ENCODE measurements at regions not wholly inside any gene's neighbourhood (a gene's known extent, or its start where the extent isn't known, plus 50 kb on each side); places are given as distances from the start of the nearest gene placed in this dataset.

GRCh38 chr16:82345318-82345717, 175.3 kb upstream of the MPHOSPH6 start:
- DNase-seq = no peak

- no peak for DNase-seq
Measured at GRCh38 chr16:82344157-82344556, 174.1 kb upstream of the MPHOSPH6 start.

GRCh38 chr16:82341146-82341669, 171.2 kb upstream of the MPHOSPH6 start:
- DNase-seq = no peak

GRCh38 chr16:82340531-82340930, 170.5 kb upstream of the MPHOSPH6 start:
- DNase-seq = no peak

GRCh38 chr16:82337355-82337754, 167.3 kb upstream of the MPHOSPH6 start:
- no peak for DNase-seq

GRCh38 chr16:82331974-82332750, 162.1 kb upstream of the MPHOSPH6 start:
- peak; percentile 41 for DNase-seq

GRCh38 chr16:82331397-82331796, 161.4 kb upstream of the MPHOSPH6 start:
- DNase-seq = peak; percentile 4

GRCh38 chr16:82329504-82330192, 159.6 kb upstream of the MPHOSPH6 start:
- DNase-seq = peak; percentile 89

- DNase-seq = peak; percentile 1
Measured at GRCh38 chr16:82328881-82329469, 159.0 kb upstream of the MPHOSPH6 start.

- no peak for DNase-seq
Measured at GRCh38 chr16:82323171-82323570, 153.1 kb upstream of the MPHOSPH6 start.

- no peak for DNase-seq
Measured at GRCh38 chr16:82322177-82322576, 152.2 kb upstream of the MPHOSPH6 start.

- no peak for DNase-seq
Measured at GRCh38 chr16:82319038-82319437, 149.0 kb upstream of the MPHOSPH6 start.

- DNase-seq = no peak
Measured at GRCh38 chr16:82317411-82318167, 147.6 kb upstream of the MPHOSPH6 start.

- no peak for DNase-seq
Measured at GRCh38 chr16:82313754-82314153, 143.7 kb upstream of the MPHOSPH6 start.

- no peak for DNase-seq
Measured at GRCh38 chr16:82311528-82311927, 141.5 kb upstream of the MPHOSPH6 start.

GRCh38 chr16:82302042-82302727, 132.2 kb upstream of the MPHOSPH6 start:
- no peak for DNase-seq

- DNase-seq = no peak
Measured at GRCh38 chr16:82301146-82301755, 131.2 kb upstream of the MPHOSPH6 start.

- no peak for DNase-seq
Measured at GRCh38 chr16:82300374-82300951, 130.4 kb upstream of the MPHOSPH6 start.

- no peak for DNase-seq
Measured at GRCh38 chr16:82298472-82298871, 128.4 kb upstream of the MPHOSPH6 start.

GRCh38 chr16:82295290-82296201, 125.5 kb upstream of the MPHOSPH6 start:
- DNase-seq = no peak
